HCT116 (cell line): ENCODE measurements at regions not wholly inside any gene's neighbourhood (a gene's known extent, or its start where the extent isn't known, plus 50 kb on each side); places are given as distances from the start of the nearest gene placed in this dataset.

Source experiments
- ATAC-seq: fragments of 200-7000 bp; cut with Tn5 transposase; 2 replicates; pipeline ENCODE4 v1.9.1; 2020; ENCODE audit warnings: mild to moderate bottlenecking, moderate library complexity
- BruUV-seq: library from RNA; stranded (reverse); fragments of 400-500 nt; replicated peaks from 2 replicates; lab custom pipeline; 2021; lab: Mats Ljungman, UMichigan
- CTCF ChIA-PET: fragments of 300-600 bp; sonication (Branson Sonifier 250); formaldehyde crosslinking; loops from one replicate; lab custom pipeline; 2021; ENCODE audit warnings: antibody characterized with exemption; lab: Charles Lee
- POLR2A ChIA-PET: fragments of 300-600, 350-600 bp; sonication (Branson Sonifier 250); formaldehyde crosslinking; loops from one replicate; lab custom pipeline; 2021; ENCODE audit warnings: antibody characterized with exemption; lab: Charles Lee
- RAD21 ChIA-PET, 2 experiments: fragments of 300-600 bp; sonication (Branson Sonifier 250); formaldehyde crosslinking; loops; one replicate each; lab custom pipeline; 2023; ENCODE audit warnings: low total read pairs in 2 of 2; ENCODE audit not compliant: uncharacterized antibody in 2 of 2, unreplicated experiment in 2 of 2, low non-redundant PET in 1 of 2; lab: Charles Lee
- DNase-seq: peaks from one replicate; pipeline ENCODE4 v3.0.0-alpha.2; 2010; ENCODE audit warnings: low read depth, low spot score
- H2AFZ ChIP-seq: fragments of 200-600 bp; shearing (Covaris generic), sonication (generic); 2 replicates; pipeline ENCODE4 v1.6.1; 2017; ENCODE audit warnings: low read depth, mixed run types, mixed read lengths, antibody characterized with exemption, low read length; ENCODE audit not compliant: poor library complexity, severe bottlenecking
- H3K27ac ChIP-seq: 2 replicates; pipeline ENCODE4 v1.5.1; 2012; ENCODE audit warnings: low read depth, low read length
- H3K27me3 ChIP-seq: fragments of 200-600 bp; sonication (generic); 2 replicates; pipeline ENCODE4 v1.6.1; 2016; ENCODE audit warnings: mixed run types, low read length, mixed read lengths; ENCODE audit not compliant: insufficient read depth
- H3K36me3 ChIP-seq, 2 experiments: fragments of 200-500 bp in 1 of 2; fragments of 200-600 bp in 1 of 2; sonication (Bioruptor generic) in 1 of 2; sonication (generic) in 1 of 2; 2 replicates each; pipeline versions ENCODE4 v1.5.1 to v1.6.1; 2014 to 2016; ENCODE audit warnings: low read length in 2 of 2, inconsistent platforms in 1 of 2, mixed read lengths in 1 of 2, mixed run types in 1 of 2; ENCODE audit not compliant: insufficient read depth in 2 of 2, control insufficient read depth in 1 of 2
- H3K4me1 ChIP-seq, 2 experiments: fragments of 200-600 bp in 1 of 2; sonication (generic) in 1 of 2; 2 replicates each; pipeline versions ENCODE4 v1.5.1 to v1.6.1; 2012 to 2017; ENCODE audit warnings: low read length in 2 of 2, inconsistent platforms in 1 of 2, mild to moderate bottlenecking in 1 of 2, mixed read lengths in 1 of 2, mixed run types in 1 of 2, moderate library complexity in 1 of 2; ENCODE audit not compliant: insufficient read depth in 2 of 2, control insufficient read depth in 1 of 2
- H3K4me2 ChIP-seq: fragments of 200-600 bp; sonication (generic); 2 replicates; pipeline ENCODE4 v1.6.1; 2017; ENCODE audit warnings: mixed run types, low read length, mixed read lengths
- H3K4me3 ChIP-seq, 2 experiments: fragments of 200-600 bp in 1 of 2; sonication (generic) in 1 of 2; replicated peaks in 1 of 2; 2 replicates each; pipeline ENCODE4 v1.5.1; 2011 to 2016; ENCODE audit warnings: low read length in 2 of 2, control low read depth in 1 of 2, low read depth in 1 of 2, mild to moderate bottlenecking in 1 of 2, mixed read lengths in 1 of 2, mixed run types in 1 of 2
- H3K79me2 ChIP-seq: fragments of 200-600 bp; sonication (generic); 2 replicates; pipeline ENCODE4 v1.6.1; 2017; ENCODE audit warnings: mild to moderate bottlenecking, mixed run types, low read length, moderate library complexity, mixed read lengths; ENCODE audit not compliant: insufficient read depth
- H3K9ac ChIP-seq: fragments of 200-600 bp; sonication (generic); 2 replicates; pipeline ENCODE4 v1.6.1; 2016; ENCODE audit warnings: low read length, mixed read lengths
- H3K9me2 ChIP-seq: fragments of 200-600 bp; sonication (generic), shearing (Covaris generic); 2 replicates; pipeline ENCODE4 v1.6.1; 2017; ENCODE audit warnings: mixed run types, mild to moderate bottlenecking, moderate library complexity; ENCODE audit not compliant: insufficient read depth
- H3K9me3 ChIP-seq, 2 experiments: fragments of 200-500 bp in 1 of 2; fragments of 200-600 bp in 1 of 2; sonication (Bioruptor generic) in 1 of 2; sonication (generic) in 1 of 2; 2 replicates each; pipeline ENCODE4 v1.6.1; 2014 to 2017; ENCODE audit warnings: low read length in 2 of 2, mixed read lengths in 2 of 2, inconsistent platforms in 1 of 2, low read depth in 1 of 2, mild to moderate bottlenecking in 1 of 2, mixed run types in 1 of 2, moderate library complexity in 1 of 2; ENCODE audit not compliant: control insufficient read depth in 1 of 2, insufficient read depth in 1 of 2
- H4K20me1 ChIP-seq: fragments of 200-600 bp; sonication (generic), shearing (Covaris generic); 2 replicates; pipeline ENCODE4 v1.6.1; 2017; ENCODE audit warnings: mixed run types, mild to moderate bottlenecking, moderate library complexity; ENCODE audit not compliant: insufficient read depth
- CEBPB ChIP-seq: IDR thresholded peaks from 2 replicates; pipeline ENCODE4 v1.6.1; 2012; ENCODE audit warnings: low read depth
- ELF1 ChIP-seq: IDR thresholded peaks from 2 replicates; pipeline ENCODE4 v1.6.1; 2012; ENCODE audit warnings: low read depth, borderline replicate concordance
- FOSL1 ChIP-seq: IDR thresholded peaks from 2 replicates; pipeline ENCODE4 v1.6.1; 2012; ENCODE audit warnings: low read depth
- JUND ChIP-seq: IDR thresholded peaks from 2 replicates; pipeline ENCODE4 v1.6.1; 2012
- MAX ChIP-seq: IDR thresholded peaks from 2 replicates; pipeline ENCODE4 v1.6.1; 2012
- POLR2AphosphoS5 ChIP-seq: IDR thresholded peaks from 2 replicates; pipeline ENCODE4 v1.6.1; 2011; ENCODE audit warnings: mild to moderate bottlenecking, low read depth, low read length, moderate library complexity
- RAD21 ChIP-seq: IDR thresholded peaks from 2 replicates; pipeline ENCODE4 v1.6.1; 2012; ENCODE audit warnings: low read depth, mild to moderate bottlenecking
- SIN3A ChIP-seq: IDR thresholded peaks from 2 replicates; pipeline ENCODE4 v1.6.1; 2012; ENCODE audit warnings: low read depth
- SP1 ChIP-seq: IDR thresholded peaks from 2 replicates; pipeline ENCODE4 v1.6.1; 2012; ENCODE audit warnings: low read depth
- SRF ChIP-seq: IDR thresholded peaks from 2 replicates; pipeline ENCODE4 v1.6.1; 2012; ENCODE audit warnings: low read depth
- TCF7L2 ChIP-seq: IDR thresholded peaks from 2 replicates; pipeline ENCODE4 v1.7.0; 2011; ENCODE audit warnings: borderline replicate concordance, inconsistent platforms; ENCODE audit not compliant: insufficient read depth, insufficient read length; ENCODE audit errors: extremely low read depth
- YY1 ChIP-seq: IDR thresholded peaks from 2 replicates; pipeline ENCODE4 v1.6.1; 2011; ENCODE audit warnings: low read length, low read depth, moderate library complexity, mild to moderate bottlenecking; ENCODE audit not compliant: insufficient replicate concordance; ENCODE audit errors: extremely low read depth
- ZFX ChIP-seq: fragments of 450-650 bp; IDR thresholded peaks from 2 replicates; pipeline ENCODE4 v1.6.1; 2017
- ZNF274 ChIP-seq: fragments of 200-500 bp; sonication (Bioruptor generic); IDR thresholded peaks from 2 replicates; pipeline ENCODE4 v1.6.1; 2014; ENCODE audit warnings: mild to moderate bottlenecking, low read depth, low read length, inconsistent platforms
- intact Hi-C: fragments of 100-400 bp; cut with micrococcal nuclease; formaldehyde crosslinking; loops from 2 replicates; pipeline ENCODE4 v1.10.0; 2022
- TF ChIP-seq, protein P1 (sequence below), 3 experiments: fragments of 200-600 bp in 1 of 3; sonication (generic) in 1 of 3; IDR thresholded peaks in 2 of 3; conservative IDR thresholded peaks in 1 of 3; 2 replicates each; pipeline ENCODE4 v1.5.1; 2012 to 2017; ENCODE audit warnings: low read depth in 2 of 3, low read length in 2 of 3, antibody characterized with exemption in 1 of 3, borderline replicate concordance in 1 of 3, control low read depth in 1 of 3, mild to moderate bottlenecking in 1 of 3, mixed read lengths in 1 of 3, mixed run types in 1 of 3, moderate library complexity in 1 of 3; ENCODE audit not compliant: insufficient read depth in 1 of 3
- TF ChIP-seq, protein P2 (sequence below): IDR thresholded peaks from 2 replicates; pipeline ENCODE4 v1.6.1; 2012
- TF ChIP-seq, protein P3 (sequence below): IDR thresholded peaks from 2 replicates; pipeline ENCODE4 v1.6.1; 2011; ENCODE audit warnings: mild to moderate bottlenecking, low read length, moderate library complexity; ENCODE audit not compliant: insufficient replicate concordance; ENCODE audit errors: extremely low read depth

GRCh38 chr10:64458306-64458705 lies 937.1 kb downstream of the REEP3 start:
- BruUV-seq, result no TSS peak
- Histone ChIP-seq H3K9me3 (no peaks in the 10 kb centered on the region), H3K27me3 (no peaks in the 10 kb centered on the region), H3K4me1 (no peaks in the 10 kb centered on the region), H3K79me2 (no peaks in the 10 kb centered on the region), H3K36me3 (no peaks in the 10 kb centered on the region), H3K4me2 (no peak overlapping the region)
- intact Hi-C loops, result no loop called here
- TF ChIP-seq ZFX (no peak), RAD21 (no peak), ZNF274 (no peak), JUND (no peak), ELF1 (no peak), CEBPB (no peak), TCF7L2 (no peak), MAX (no peak), SIN3A (no peak), POLR2AphosphoS5 (no peak), SRF (no peak), SP1 (no peak), YY1 (no peak), FOSL1 (no peak)
- TF ChIP-seq, protein P1, sequence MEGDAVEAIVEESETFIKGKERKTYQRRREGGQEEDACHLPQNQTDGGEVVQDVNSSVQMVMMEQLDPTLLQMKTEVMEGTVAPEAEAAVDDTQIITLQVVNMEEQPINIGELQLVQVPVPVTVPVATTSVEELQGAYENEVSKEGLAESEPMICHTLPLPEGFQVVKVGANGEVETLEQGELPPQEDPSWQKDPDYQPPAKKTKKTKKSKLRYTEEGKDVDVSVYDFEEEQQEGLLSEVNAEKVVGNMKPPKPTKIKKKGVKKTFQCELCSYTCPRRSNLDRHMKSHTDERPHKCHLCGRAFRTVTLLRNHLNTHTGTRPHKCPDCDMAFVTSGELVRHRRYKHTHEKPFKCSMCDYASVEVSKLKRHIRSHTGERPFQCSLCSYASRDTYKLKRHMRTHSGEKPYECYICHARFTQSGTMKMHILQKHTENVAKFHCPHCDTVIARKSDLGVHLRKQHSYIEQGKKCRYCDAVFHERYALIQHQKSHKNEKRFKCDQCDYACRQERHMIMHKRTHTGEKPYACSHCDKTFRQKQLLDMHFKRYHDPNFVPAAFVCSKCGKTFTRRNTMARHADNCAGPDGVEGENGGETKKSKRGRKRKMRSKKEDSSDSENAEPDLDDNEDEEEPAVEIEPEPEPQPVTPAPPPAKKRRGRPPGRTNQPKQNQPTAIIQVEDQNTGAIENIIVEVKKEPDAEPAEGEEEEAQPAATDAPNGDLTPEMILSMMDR (IDR thresholded peaks at IDR 0.05 in 2 of 3, conservative IDR thresholded peaks at IDR 0.05 in 1 of 3; ENCODE audit: borderline replicate concordance in 1 of 3, insufficient read depth in 1 of 3, low read depth in 2 of 3, low read length in 2 of 3), result no peak
- TF ChIP-seq, protein P2, sequence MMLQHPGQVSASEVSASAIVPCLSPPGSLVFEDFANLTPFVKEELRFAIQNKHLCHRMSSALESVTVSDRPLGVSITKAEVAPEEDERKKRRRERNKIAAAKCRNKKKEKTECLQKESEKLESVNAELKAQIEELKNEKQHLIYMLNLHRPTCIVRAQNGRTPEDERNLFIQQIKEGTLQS, result no peak
- TF ChIP-seq, protein P3, sequence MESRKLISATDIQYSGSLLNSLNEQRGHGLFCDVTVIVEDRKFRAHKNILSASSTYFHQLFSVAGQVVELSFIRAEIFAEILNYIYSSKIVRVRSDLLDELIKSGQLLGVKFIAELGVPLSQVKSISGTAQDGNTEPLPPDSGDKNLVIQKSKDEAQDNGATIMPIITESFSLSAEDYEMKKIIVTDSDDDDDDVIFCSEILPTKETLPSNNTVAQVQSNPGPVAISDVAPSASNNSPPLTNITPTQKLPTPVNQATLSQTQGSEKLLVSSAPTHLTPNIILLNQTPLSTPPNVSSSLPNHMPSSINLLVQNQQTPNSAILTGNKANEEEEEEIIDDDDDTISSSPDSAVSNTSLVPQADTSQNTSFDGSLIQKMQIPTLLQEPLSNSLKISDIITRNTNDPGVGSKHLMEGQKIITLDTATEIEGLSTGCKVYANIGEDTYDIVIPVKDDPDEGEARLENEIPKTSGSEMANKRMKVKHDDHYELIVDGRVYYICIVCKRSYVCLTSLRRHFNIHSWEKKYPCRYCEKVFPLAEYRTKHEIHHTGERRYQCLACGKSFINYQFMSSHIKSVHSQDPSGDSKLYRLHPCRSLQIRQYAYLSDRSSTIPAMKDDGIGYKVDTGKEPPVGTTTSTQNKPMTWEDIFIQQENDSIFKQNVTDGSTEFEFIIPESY, result no peak
- TF ChIP-seq, all 23 proteins: peak for 0
- Histone ChIP-seq H3K9me2 (no peaks in the 10 kb centered on the region), H2AFZ (no peak overlapping the region), H3K27ac (no peak overlapping the region), H4K20me1 (no peaks in the 10 kb centered on the region), H3K4me3 (no peak overlapping the region), H3K9ac (no peak overlapping the region)
- ATAC-seq (no peak), DNase-seq (no peak)
- ChIA-PET CTCF (no interaction called here), RAD21 (no interaction called here), POLR2A (no interaction called here)
